Activated naive CD8-positive, alpha-beta T cell treated with anti-CD3 and anti-CD28 coated beads for 36 hours (primary cell): ENCODE measurements at regions not wholly inside any gene's neighbourhood (a gene's known extent, or its start where the extent isn't known, plus 50 kb on each side); places are given as distances from the start of the nearest gene placed in this dataset.
"Not testable (repeated sequence)": the region's sequence is repeated elsewhere in the genome, so short reads cannot be mapped to it uniquely, and the experiment has no call there.

Source experiments
- DNase-seq: peaks from one replicate; pipeline ENCODE4 v3.0.0; 2021
- H3K27ac Mint-ChIP-seq: one replicate; pipeline ENCODE4 v1.8.0; 2022; ENCODE audit warnings: mild to moderate bottlenecking, moderate library complexity, mixed read lengths
- H3K27me3 Mint-ChIP-seq: one replicate; pipeline ENCODE4 v1.8.0; 2022; ENCODE audit warnings: mild to moderate bottlenecking, mixed read lengths
- H3K36me3 Mint-ChIP-seq: one replicate; pipeline ENCODE4 v1.8.0; 2021; ENCODE audit warnings: mild to moderate bottlenecking, mixed read lengths
- H3K4me1 Mint-ChIP-seq: one replicate; pipeline ENCODE4 v1.8.0; 2021; ENCODE audit warnings: mixed read lengths
- H3K4me3 Mint-ChIP-seq: one replicate; pipeline ENCODE4 v1.8.0; 2022; ENCODE audit warnings: mild to moderate bottlenecking, moderate library complexity, mixed read lengths
- H3K9me3 Mint-ChIP-seq: one replicate; pipeline ENCODE4 v1.8.0; 2022; ENCODE audit warnings: mixed read lengths

GRCh38 chr3:95311272-95311671 is 1248.4 kb downstream of the NSUN3 start:
- no peak for DNase-seq
- H3K9me3 Mint-ChIP-seq, result peaks cover 1% of the 10 kb centered on the region
- no peaks in the 10 kb centered on the region for H3K27me3 Mint-ChIP-seq
- H3K27ac Mint-ChIP-seq, result no peak overlapping the region
- H3K4me3 Mint-ChIP-seq, result no peak overlapping the region
- no peaks in the 10 kb centered on the region for H3K4me1 Mint-ChIP-seq
- H3K36me3 Mint-ChIP-seq, result no peaks in the 10 kb centered on the region

- Mint-ChIP-seq H3K4me3 (no peak overlapping the region), H3K36me3 (no peaks in the 10 kb centered on the region), H3K27ac (no peak overlapping the region), H3K27me3 (no peaks in the 10 kb centered on the region), H3K4me1 (no peaks in the 10 kb centered on the region), H3K9me3 (peaks cover 4% of the 10 kb centered on the region)
- no peak for DNase-seq
Measured at GRCh38 chr3:95312650-95313049, 1249.8 kb downstream of the NSUN3 start.

GRCh38 chr3:95319921-95320494 is 1257.1 kb downstream of the NSUN3 start:
- Mint-ChIP-seq H3K27me3 (no peaks in the 10 kb centered on the region), H3K9me3 (peaks cover 8% of the 10 kb centered on the region), H3K4me3 (no peak overlapping the region), H3K4me1 (no peaks in the 10 kb centered on the region), H3K27ac (no peak overlapping the region), H3K36me3 (no peaks in the 10 kb centered on the region)
- DNase-seq, result no peak

GRCh38 chr3:95327478-95327877 is 1264.6 kb downstream of the NSUN3 start:
- no peaks in the 10 kb centered on the region for H3K36me3 Mint-ChIP-seq
- no peaks in the 10 kb centered on the region for H3K4me1 Mint-ChIP-seq
- H3K9me3 Mint-ChIP-seq, result peaks cover 8% of the 10 kb centered on the region
- H3K27ac Mint-ChIP-seq, result no peak overlapping the region
- DNase-seq, result no peak
- H3K27me3 Mint-ChIP-seq, result no peaks in the 10 kb centered on the region
- no peak overlapping the region for H3K4me3 Mint-ChIP-seq

- no peaks in the 10 kb centered on the region for H3K4me1 Mint-ChIP-seq
Measured at GRCh38 chr3:95333826-95334225, 1271.0 kb downstream of the NSUN3 start.

GRCh38 chr3:95334461-95334860 is 1271.6 kb downstream of the NSUN3 start:
- Mint-ChIP-seq H3K27ac (no peak overlapping the region), H3K9me3 (no peaks in the 10 kb centered on the region), H3K4me3 (no peak overlapping the region), H3K36me3 (no peaks in the 10 kb centered on the region), H3K27me3 (no peaks in the 10 kb centered on the region), H3K4me1 (no peaks in the 10 kb centered on the region)
- DNase-seq, result no peak

More at GRCh38 chr3:95333826-95334225, 1271.0 kb downstream of the NSUN3 start:
- H3K4me3 Mint-ChIP-seq, result no peak overlapping the region
- no peaks in the 10 kb centered on the region for H3K27me3 Mint-ChIP-seq
- no peaks in the 10 kb centered on the region for H3K36me3 Mint-ChIP-seq
- no peak for DNase-seq
- H3K27ac Mint-ChIP-seq, result no peak overlapping the region
- no peaks in the 10 kb centered on the region for H3K9me3 Mint-ChIP-seq

GRCh38 chr3:95335517-95335916 is 1272.7 kb downstream of the NSUN3 start:
- Mint-ChIP-seq H3K4me1 (no peaks in the 10 kb centered on the region), H3K27me3 (no peaks in the 10 kb centered on the region), H3K4me3 (no peak overlapping the region), H3K27ac (no peak overlapping the region), H3K36me3 (no peaks in the 10 kb centered on the region), H3K9me3 (peaks cover 2% of the 10 kb centered on the region)
- DNase-seq, result no peak

- DNase-seq, result no peak
- Mint-ChIP-seq H3K27me3 (no peaks in the 10 kb centered on the region), H3K36me3 (no peaks in the 10 kb centered on the region), H3K4me3 (no peak overlapping the region), H3K27ac (no peak overlapping the region), H3K9me3 (peaks cover 2% of the 10 kb centered on the region), H3K4me1 (no peaks in the 10 kb centered on the region)
Measured at GRCh38 chr3:95338446-95338845, 1275.6 kb downstream of the NSUN3 start.

GRCh38 chr3:95341314-95341713 is 1278.5 kb downstream of the NSUN3 start:
- DNase-seq, result no peak
- H3K4me3 Mint-ChIP-seq, result no peak overlapping the region
- H3K27me3 Mint-ChIP-seq, result no peaks in the 10 kb centered on the region
- H3K27ac Mint-ChIP-seq, result no peak overlapping the region
- H3K9me3 Mint-ChIP-seq, result peaks cover 2% of the 10 kb centered on the region
- H3K4me1 Mint-ChIP-seq, result no peaks in the 10 kb centered on the region
- H3K36me3 Mint-ChIP-seq, result no peaks in the 10 kb centered on the region

GRCh38 chr3:95343228-95343627 is 1280.4 kb downstream of the NSUN3 start:
- Mint-ChIP-seq H3K27me3 (no peaks in the 10 kb centered on the region), H3K4me3 (no peak overlapping the region), H3K9me3 (peaks cover 2% of the 10 kb centered on the region), H3K27ac (no peak overlapping the region), H3K4me1 (no peaks in the 10 kb centered on the region), H3K36me3 (no peaks in the 10 kb centered on the region)
- DNase-seq, result no peak

- H3K36me3 Mint-ChIP-seq, result no peaks in the 10 kb centered on the region
- no peak overlapping the region for H3K4me3 Mint-ChIP-seq
- H3K27ac Mint-ChIP-seq, result no peak overlapping the region
Measured at GRCh38 chr3:95343767-95344166, 1280.9 kb downstream of the NSUN3 start.

GRCh38 chr3:95347936-95348335 is 1285.1 kb downstream of the NSUN3 start:
- H3K9me3 Mint-ChIP-seq, H3K27ac Mint-ChIP-seq, H3K36me3 Mint-ChIP-seq: not testable (repeated sequence)

More at GRCh38 chr3:95343767-95344166, 1280.9 kb downstream of the NSUN3 start:
- DNase-seq, result no peak
- Mint-ChIP-seq H3K4me1 (no peaks in the 10 kb centered on the region), H3K9me3 (peaks cover 2% of the 10 kb centered on the region), H3K27me3 (no peaks in the 10 kb centered on the region)

GRCh38 chr3:95348879-95349278 is 1286.0 kb downstream of the NSUN3 start:
- no peaks in the 10 kb centered on the region for H3K9me3 Mint-ChIP-seq
- H3K36me3 Mint-ChIP-seq, result no peaks in the 10 kb centered on the region
- H3K27ac Mint-ChIP-seq, result no peak overlapping the region
- no peaks in the 10 kb centered on the region for H3K4me1 Mint-ChIP-seq
- H3K27me3 Mint-ChIP-seq, result no peaks in the 10 kb centered on the region
- no peak overlapping the region for H3K4me3 Mint-ChIP-seq
- no peak for DNase-seq

More at GRCh38 chr3:95347936-95348335, 1285.1 kb downstream of the NSUN3 start:
- not testable (repeated sequence) for DNase-seq, H3K4me1 Mint-ChIP-seq, H3K27me3 Mint-ChIP-seq, H3K4me3 Mint-ChIP-seq

GRCh38 chr3:95350049-95350448 is 1287.2 kb downstream of the NSUN3 start:
- Mint-ChIP-seq H3K9me3 (no peaks in the 10 kb centered on the region), H3K27ac (no peak overlapping the region), H3K4me1 (no peaks in the 10 kb centered on the region), H3K27me3 (no peaks in the 10 kb centered on the region), H3K4me3 (no peak overlapping the region), H3K36me3 (no peaks in the 10 kb centered on the region)
- DNase-seq, result no peak

- no peaks in the 10 kb centered on the region for H3K9me3 Mint-ChIP-seq
- DNase-seq, result no peak
- H3K27ac Mint-ChIP-seq, result no peak overlapping the region
- H3K27me3 Mint-ChIP-seq, result no peaks in the 10 kb centered on the region
- no peak overlapping the region for H3K4me3 Mint-ChIP-seq
- no peaks in the 10 kb centered on the region for H3K36me3 Mint-ChIP-seq
- H3K4me1 Mint-ChIP-seq, result no peaks in the 10 kb centered on the region
Measured at GRCh38 chr3:95351158-95351557, 1288.3 kb downstream of the NSUN3 start.

- no peak for DNase-seq
- no peak overlapping the region for H3K27ac Mint-ChIP-seq
- H3K36me3 Mint-ChIP-seq, result no peaks in the 10 kb centered on the region
Measured at GRCh38 chr3:95352471-95352870, 1289.6 kb downstream of the NSUN3 start.

More at GRCh38 chr3:95352471-95352870, 1289.6 kb downstream of the NSUN3 start:
- H3K4me3 Mint-ChIP-seq, result no peak overlapping the region
- no peaks in the 10 kb centered on the region for H3K4me1 Mint-ChIP-seq
- no peaks in the 10 kb centered on the region for H3K27me3 Mint-ChIP-seq
- no peaks in the 10 kb centered on the region for H3K9me3 Mint-ChIP-seq
